Nephron (organoid): ENCODE measurements at regions not wholly inside any gene's neighbourhood (a gene's known extent, or its start where the extent isn't known, plus 50 kb on each side); places are given as distances from the start of the nearest gene placed in this dataset.

Experiments
- H3K27ac Mint-ChIP-seq, 3 experiments: 2 replicates each; pipeline ENCODE4 v1.8.0; 2020; ENCODE audit warnings: mixed read lengths in 3 of 3, mild to moderate bottlenecking in 2 of 3, moderate library complexity in 1 of 3
- H3K27me3 Mint-ChIP-seq: 2 replicates; pipeline ENCODE4 v1.8.0; 2021; ENCODE audit warnings: low read depth, mild to moderate bottlenecking, moderate library complexity, mixed read lengths
- H3K36me3 Mint-ChIP-seq: 2 replicates; pipeline ENCODE4 v1.8.0; 2020; ENCODE audit warnings: low read depth, mixed read lengths
- H3K4me1 Mint-ChIP-seq: 2 replicates; pipeline ENCODE4 v1.8.0; 2020; ENCODE audit warnings: mixed read lengths
- H3K4me3 Mint-ChIP-seq, 3 experiments: 2 replicates each; pipeline ENCODE4 v1.8.0; 2020; ENCODE audit warnings: mild to moderate bottlenecking in 3 of 3, mixed read lengths in 3 of 3, moderate library complexity in 2 of 3
- H3K9me3 Mint-ChIP-seq: 2 replicates; pipeline ENCODE4 v1.8.0; 2020; ENCODE audit warnings: mixed read lengths
- CTCF ChIP-seq, 3 experiments: fragments of 200-600 bp; sonication (generic); IDR thresholded peaks; one replicate each; pipeline ENCODE4 v1.5.0; 2021; ENCODE audit warnings: antibody characterized with exemption in 3 of 3; ENCODE audit not compliant: unreplicated experiment in 3 of 3

DNA sequence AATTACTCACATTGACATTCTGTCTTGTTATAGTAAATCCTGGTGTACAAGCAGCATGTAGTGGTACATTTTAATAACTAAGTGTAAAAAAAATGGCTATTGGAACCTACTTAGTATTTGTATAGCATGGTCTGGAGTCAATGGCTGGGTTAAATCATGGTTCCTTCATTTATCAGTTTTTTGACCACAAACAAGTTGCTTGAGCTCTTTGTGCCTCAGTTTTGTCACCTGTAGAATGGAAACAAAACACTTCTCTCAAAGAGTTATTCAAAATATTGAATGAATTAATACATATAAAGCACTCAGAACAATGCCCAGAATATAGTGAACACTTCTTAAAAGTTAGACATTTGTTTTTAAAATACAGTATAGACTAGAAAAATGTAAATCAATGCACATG, 93.2 kb upstream of the HS3ST5 start:
- Mint-ChIP-seq H3K27me3 (no peaks in the 10 kb centered on the region), H3K36me3 (no peaks in the 10 kb centered on the region), H3K4me3 (no peak overlapping the region), H3K9me3 (no peaks in the 10 kb centered on the region), H3K27ac (no peak overlapping the region), H3K4me1 (no peaks in the 10 kb centered on the region)
- no peak for TF ChIP-seq CTCF (IDR thresholded peaks at IDR 0.05; ENCODE audit: unreplicated experiment in 3 of 3)

GRCh38 chr6:114432400-114432799, 89.6 kb upstream of the HS3ST5 start:
- no peak for TF ChIP-seq CTCF (IDR thresholded peaks at IDR 0.05; ENCODE audit: unreplicated experiment in 3 of 3)
- Mint-ChIP-seq H3K27ac (no peak overlapping the region), H3K9me3 (no peaks in the 10 kb centered on the region), H3K4me1 (no peaks in the 10 kb centered on the region), H3K4me3 (no peak overlapping the region), H3K27me3 (peaks cover 6% of the 10 kb centered on the region), H3K36me3 (no peaks in the 10 kb centered on the region)

GRCh38 chr6:114431641-114432040, 88.8 kb upstream of the HS3ST5 start:
- TF ChIP-seq CTCF (IDR thresholded peaks at IDR 0.05; ENCODE audit: unreplicated experiment in 3 of 3): no peak
- Mint-ChIP-seq H3K4me3 (no peak overlapping the region), H3K36me3 (no peaks in the 10 kb centered on the region), H3K27ac (no peak overlapping the region), H3K27me3 (peaks cover 12% of the 10 kb centered on the region), H3K9me3 (no peaks in the 10 kb centered on the region), H3K4me1 (no peaks in the 10 kb centered on the region)

GRCh38 chr6:114430534-114431124, 87.8 kb upstream of the HS3ST5 start:
- H3K4me1 Mint-ChIP-seq: no peaks in the 10 kb centered on the region
- TF ChIP-seq CTCF (IDR thresholded peaks at IDR 0.05; ENCODE audit: unreplicated experiment in 3 of 3): no peak
- no peaks in the 10 kb centered on the region for H3K36me3 Mint-ChIP-seq
- H3K27me3 Mint-ChIP-seq: peaks cover 17% of the 10 kb centered on the region
- no peak overlapping the region for H3K4me3 Mint-ChIP-seq
- no peaks in the 10 kb centered on the region for H3K9me3 Mint-ChIP-seq
- peak overlapping the region in 1 of 3 experiments; percentile 13 for H3K27ac Mint-ChIP-seq

DNA sequence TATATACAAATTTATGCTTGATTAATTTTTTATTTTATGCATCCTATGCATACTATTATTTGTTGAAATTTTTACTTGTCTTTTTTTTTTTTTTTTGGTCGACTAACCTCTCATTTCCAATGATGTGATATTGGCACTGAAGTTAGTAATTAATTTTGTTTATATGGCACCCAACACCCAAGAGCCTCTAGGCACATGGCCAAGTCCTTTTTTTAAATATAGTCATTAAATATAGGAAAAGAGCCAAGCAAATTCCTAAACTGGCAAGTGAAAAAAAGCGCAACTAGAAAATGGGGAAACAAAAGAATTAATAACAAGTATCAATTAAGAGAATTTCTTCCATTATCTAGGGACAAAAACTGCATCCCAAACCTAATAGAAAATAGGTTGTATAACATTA, 85.5 kb upstream of the HS3ST5 start:
- peaks cover 24% of the 10 kb centered on the region for H3K27me3 Mint-ChIP-seq
- no peak for TF ChIP-seq CTCF (IDR thresholded peaks at IDR 0.05; ENCODE audit: unreplicated experiment in 3 of 3)
- no peak overlapping the region for H3K4me3 Mint-ChIP-seq
- H3K36me3 Mint-ChIP-seq: no peaks in the 10 kb centered on the region
- no peaks in the 10 kb centered on the region for H3K9me3 Mint-ChIP-seq
- no peaks in the 10 kb centered on the region for H3K4me1 Mint-ChIP-seq
- H3K27ac Mint-ChIP-seq: no peak overlapping the region

GRCh38 chr6:114421199-114421598, 78.4 kb upstream of the HS3ST5 start:
- TF ChIP-seq CTCF (IDR thresholded peaks at IDR 0.05; ENCODE audit: unreplicated experiment in 3 of 3): no peak
- H3K27ac Mint-ChIP-seq: no peak overlapping the region
- no peaks in the 10 kb centered on the region for H3K36me3 Mint-ChIP-seq
- H3K9me3 Mint-ChIP-seq: no peaks in the 10 kb centered on the region
- no peak overlapping the region for H3K4me3 Mint-ChIP-seq
- no peaks in the 10 kb centered on the region for H3K4me1 Mint-ChIP-seq
- peaks cover 12% of the 10 kb centered on the region for H3K27me3 Mint-ChIP-seq
